ENCODE measurements at regions not wholly inside any gene's neighbourhood (a gene's known extent, or its start where the extent isn't known, plus 50 kb on each side); places are given as distances from the start of the nearest gene placed in this dataset.
"Not testable (repeated sequence)": the region's sequence is repeated elsewhere in the genome, so short reads cannot be mapped to it uniquely, and the experiment has no call there.

GRCh38 chr7:32762925-32763293 lies 128.7 kb downstream of the KBTBD2 start:
- peak; percentile 26 for DNase-seq (ENCODE audit: low spot score)
- H3K4me3 Mint-ChIP-seq, result peak overlapping the region; percentile 62
- no peak; the same call in 1 of the 2 replicates for ATAC-seq
- H3K36me3 Mint-ChIP-seq, result 0 out of 2 replicates have a peak, but pooled peaks cover 2% of the 10 kb centered on the region
- ChIA-PET POLR2A (no interaction called here), CTCF (interaction anchor here (1.3 to 2.2 kb wide), 4 partner anchors 83 to 346 kb away, joined by 4 to 5 read pairs (median 5); partner anchors contain the start of gene RP9)
- H3K27me3 Mint-ChIP-seq (ENCODE audit: low read depth), result peaks cover 64% of the 10 kb centered on the region
- TF ChIP-seq, protein P1, sequence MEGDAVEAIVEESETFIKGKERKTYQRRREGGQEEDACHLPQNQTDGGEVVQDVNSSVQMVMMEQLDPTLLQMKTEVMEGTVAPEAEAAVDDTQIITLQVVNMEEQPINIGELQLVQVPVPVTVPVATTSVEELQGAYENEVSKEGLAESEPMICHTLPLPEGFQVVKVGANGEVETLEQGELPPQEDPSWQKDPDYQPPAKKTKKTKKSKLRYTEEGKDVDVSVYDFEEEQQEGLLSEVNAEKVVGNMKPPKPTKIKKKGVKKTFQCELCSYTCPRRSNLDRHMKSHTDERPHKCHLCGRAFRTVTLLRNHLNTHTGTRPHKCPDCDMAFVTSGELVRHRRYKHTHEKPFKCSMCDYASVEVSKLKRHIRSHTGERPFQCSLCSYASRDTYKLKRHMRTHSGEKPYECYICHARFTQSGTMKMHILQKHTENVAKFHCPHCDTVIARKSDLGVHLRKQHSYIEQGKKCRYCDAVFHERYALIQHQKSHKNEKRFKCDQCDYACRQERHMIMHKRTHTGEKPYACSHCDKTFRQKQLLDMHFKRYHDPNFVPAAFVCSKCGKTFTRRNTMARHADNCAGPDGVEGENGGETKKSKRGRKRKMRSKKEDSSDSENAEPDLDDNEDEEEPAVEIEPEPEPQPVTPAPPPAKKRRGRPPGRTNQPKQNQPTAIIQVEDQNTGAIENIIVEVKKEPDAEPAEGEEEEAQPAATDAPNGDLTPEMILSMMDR (IDR thresholded peaks at IDR 0.05), result no peak
- TF ChIP-seq, protein P2, sequence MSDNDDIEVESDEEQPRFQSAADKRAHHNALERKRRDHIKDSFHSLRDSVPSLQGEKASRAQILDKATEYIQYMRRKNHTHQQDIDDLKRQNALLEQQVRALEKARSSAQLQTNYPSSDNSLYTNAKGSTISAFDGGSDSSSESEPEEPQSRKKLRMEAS (CRISPR knock-in tag; IDR thresholded peaks at IDR 0.05), result 0 out of 2 replicates have a peak, but pooled peaks have one; percentile 44
- peaks cover 18% of the 10 kb centered on the region for H3K4me1 Mint-ChIP-seq
- no peak overlapping the region for H3K27ac Mint-ChIP-seq
- H3K9me3 Mint-ChIP-seq, result peaks cover 5% of the 10 kb centered on the region

DNA sequence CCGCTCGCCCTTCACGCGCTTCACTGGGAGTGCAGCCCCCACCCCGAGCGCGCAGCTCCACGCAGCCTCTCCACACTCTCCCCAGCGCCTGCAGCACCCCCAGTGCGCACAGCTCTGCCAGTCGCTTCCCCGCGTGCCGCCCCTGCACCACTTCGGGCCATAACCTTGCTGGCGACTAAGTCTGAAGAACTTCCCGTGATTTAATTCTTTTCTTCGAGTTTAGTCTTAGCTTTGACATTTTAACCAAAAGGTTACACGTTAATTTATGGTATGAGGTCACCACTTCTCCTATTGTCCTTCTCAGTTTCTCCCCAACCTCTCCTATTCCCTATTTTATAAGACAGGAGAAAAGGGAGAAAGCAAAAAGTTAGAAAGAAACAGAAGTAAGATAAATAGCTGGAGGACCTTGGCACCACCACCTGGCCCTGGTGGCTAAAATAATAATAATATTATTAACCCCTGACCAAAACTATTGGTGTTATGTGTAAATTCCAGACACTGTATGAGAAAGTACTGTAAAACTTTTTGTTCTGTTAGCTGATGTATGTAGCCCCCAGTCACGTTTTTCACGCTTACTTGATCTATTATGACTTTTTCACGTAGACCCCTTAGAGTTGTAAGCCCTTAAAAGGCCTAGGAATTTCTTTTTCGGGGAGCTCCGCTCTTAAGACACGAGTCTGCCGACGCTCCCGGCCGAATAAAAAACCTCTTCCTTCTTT lies 129.2 kb downstream of the KBTBD2 start:
- Mint-ChIP-seq H3K27me3 (ENCODE audit: low read depth) (peaks cover 64% of the 10 kb centered on the region), H3K4me1 (peaks cover 18% of the 10 kb centered on the region), H3K4me3 (peak overlapping the region; percentile 62)
- not testable (repeated sequence) for H3K27ac Mint-ChIP-seq; H3K9me3 Mint-ChIP-seq; DNase-seq (ENCODE audit: low spot score); H3K36me3 Mint-ChIP-seq; ATAC-seq
- ChIA-PET POLR2A (interaction anchor here (0.6 kb wide), 1 partner anchor 101 kb away, joined by 3 read pairs; no protein-coding TSS in a partner anchor), CTCF (interaction anchor here (1.2 to 2.2 kb wide), 7 partner anchors 38 to 347 kb away, joined by 4 to 5 read pairs (median 4); partner anchors contain the start of gene RP9)
- TF ChIP-seq, protein P2 (CRISPR knock-in tag; IDR thresholded peaks at IDR 0.05), result peak; percentile 6; the same call in 1 of the 2 replicates

- Mint-ChIP-seq H3K9me3 (no peaks in the 10 kb centered on the region), H3K27me3 (ENCODE audit: low read depth) (peaks cover 64% of the 10 kb centered on the region), H3K4me1 (peaks cover 18% of the 10 kb centered on the region), H3K4me3 (peak overlapping the region; percentile 62), H3K36me3 (no peaks in the 10 kb centered on the region), H3K27ac (no peak overlapping the region)
- POLR2A ChIA-PET, result interaction anchor here (0.6 kb wide), 1 partner anchor 101 kb away, joined by 3 read pairs; no protein-coding TSS in a partner anchor
- TF ChIP-seq, protein P2 (CRISPR knock-in tag; IDR thresholded peaks at IDR 0.05), result peak; percentile 24
- no peak for TF ChIP-seq ZNF532 (CRISPR knock-in tag; IDR thresholded peaks at IDR 0.05; ENCODE audit: borderline replicate concordance)
- TF ChIP-seq, protein P3, sequence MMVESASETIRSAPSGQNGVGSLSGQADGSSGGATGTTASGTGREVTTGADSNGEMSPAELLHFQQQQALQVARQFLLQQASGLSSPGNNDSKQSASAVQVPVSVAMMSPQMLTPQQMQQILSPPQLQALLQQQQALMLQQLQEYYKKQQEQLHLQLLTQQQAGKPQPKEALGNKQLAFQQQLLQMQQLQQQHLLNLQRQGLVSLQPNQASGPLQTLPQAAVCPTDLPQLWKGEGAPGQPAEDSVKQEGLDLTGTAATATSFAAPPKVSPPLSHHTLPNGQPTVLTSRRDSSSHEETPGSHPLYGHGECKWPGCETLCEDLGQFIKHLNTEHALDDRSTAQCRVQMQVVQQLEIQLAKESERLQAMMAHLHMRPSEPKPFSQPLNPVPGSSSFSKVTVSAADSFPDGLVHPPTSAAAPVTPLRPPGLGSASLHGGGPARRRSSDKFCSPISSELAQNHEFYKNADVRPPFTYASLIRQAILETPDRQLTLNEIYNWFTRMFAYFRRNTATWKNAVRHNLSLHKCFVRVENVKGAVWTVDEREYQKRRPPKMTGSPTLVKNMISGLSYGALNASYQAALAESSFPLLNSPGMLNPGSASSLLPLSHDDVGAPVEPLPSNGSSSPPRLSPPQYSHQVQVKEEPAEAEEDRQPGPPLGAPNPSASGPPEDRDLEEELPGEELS (CRISPR knock-in tag; IDR thresholded peaks at IDR 0.05), result peak; percentile 70; the same call in 1 of the 2 replicates
- TF ChIP-seq E2F4 (CRISPR knock-in tag; IDR thresholded peaks at IDR 0.05; ENCODE audit: borderline replicate concordance, low read depth), result 0 out of 2 replicates have a peak, but pooled peaks have one; percentile 32
- peak; percentile 41; the same call in 1 of the 2 replicates for TF ChIP-seq SMAD3 (CRISPR knock-in tag; IDR thresholded peaks at IDR 0.05; ENCODE audit: borderline replicate concordance)
- TF ChIP-seq ZBTB43 (CRISPR knock-in tag; IDR thresholded peaks at IDR 0.05), result 0 out of 2 replicates have a peak, but pooled peaks have one; percentile 45
- no peak for TF ChIP-seq JUN (CRISPR knock-in tag; IDR thresholded peaks at IDR 0.05)
- 0 out of 2 replicates have a peak, but pooled peaks have one; percentile 53 for TF ChIP-seq FOXP1 (CRISPR knock-in tag; IDR thresholded peaks at IDR 0.05; ENCODE audit: borderline replicate concordance)
- TF ChIP-seq, protein P4, sequence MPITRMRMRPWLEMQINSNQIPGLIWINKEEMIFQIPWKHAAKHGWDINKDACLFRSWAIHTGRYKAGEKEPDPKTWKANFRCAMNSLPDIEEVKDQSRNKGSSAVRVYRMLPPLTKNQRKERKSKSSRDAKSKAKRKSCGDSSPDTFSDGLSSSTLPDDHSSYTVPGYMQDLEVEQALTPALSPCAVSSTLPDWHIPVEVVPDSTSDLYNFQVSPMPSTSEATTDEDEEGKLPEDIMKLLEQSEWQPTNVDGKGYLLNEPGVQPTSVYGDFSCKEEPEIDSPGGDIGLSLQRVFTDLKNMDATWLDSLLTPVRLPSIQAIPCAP (CRISPR knock-in tag; IDR thresholded peaks at IDR 0.05), result peak; percentile 31; the same call in 1 of the 2 replicates
- TF ChIP-seq ATF1 (CRISPR knock-in tag; IDR thresholded peaks at IDR 0.05), result no peak
- ATAC-seq (peak; percentile 82), DNase-seq (ENCODE audit: low spot score) (peak; percentile 36)
- CTCF ChIA-PET, result interaction anchor here (0.8 to 2.2 kb wide), 8 partner anchors 23 to 347 kb away, joined by 3 to 5 read pairs (median 4); partner anchors contain the start of gene RP9
Measured at GRCh38 chr7:32761451-32762205, 129.9 kb downstream of the KBTBD2 start.

Measured in WTC11 (cell line).